Kidney epithelial cell (primary cell): ENCODE measurements at regions not wholly inside any gene's neighbourhood (a gene's known extent, or its start where the extent isn't known, plus 50 kb on each side); places are given as distances from the start of the nearest gene placed in this dataset.
"Not testable (repeated sequence)": the region's sequence is repeated elsewhere in the genome, so short reads cannot be mapped to it uniquely, and the experiment has no call there.

Experiments used
- DNase-seq: peaks from one replicate; pipeline ENCODE4 v3.0.0-alpha.2; 2010; ENCODE audit warnings: low read depth
- H3K27me3 ChIP-seq: 2 replicates; pipeline ENCODE4 v1.6.0; 2011; ENCODE audit warnings: low read length; ENCODE audit not compliant: control insufficient read depth, insufficient read depth
- H3K36me3 ChIP-seq: 2 replicates; pipeline ENCODE4 v1.5.1; 2011; ENCODE audit warnings: low read length; ENCODE audit not compliant: control insufficient read depth, insufficient read depth
- H3K4me3 ChIP-seq: 2 replicates; pipeline ENCODE4 v1.5.1; 2011; ENCODE audit warnings: low read depth, mild to moderate bottlenecking, control low read depth, low read length
- CTCF ChIP-seq: IDR thresholded peaks from 2 replicates; pipeline ENCODE4 v1.5.1; 2011; ENCODE audit warnings: mild to moderate bottlenecking, moderate library complexity, low read length, control low read depth, inconsistent platforms; ENCODE audit not compliant: insufficient read depth, poor library complexity, severe bottlenecking

GRCh38 chr2:208711598-208711997 is 305.0 kb downstream of the PTH2R start:
- H3K36me3 ChIP-seq, result no peaks in the 10 kb centered on the region
- H3K27me3 ChIP-seq, result no peaks in the 10 kb centered on the region
- no peak overlapping the region for H3K4me3 ChIP-seq
- DNase-seq, result no peak
- no peak for TF ChIP-seq CTCF

GRCh38 chr2:208713066-208713745 is 306.6 kb downstream of the PTH2R start:
- TF ChIP-seq CTCF, result no peak
- H3K27me3 ChIP-seq, result no peaks in the 10 kb centered on the region
- no peaks in the 10 kb centered on the region for H3K36me3 ChIP-seq
- no peak overlapping the region for H3K4me3 ChIP-seq
- no peak for DNase-seq

- Histone ChIP-seq H3K4me3 (no peak overlapping the region), H3K36me3 (no peaks in the 10 kb centered on the region), H3K27me3 (no peaks in the 10 kb centered on the region)
- DNase-seq, result no peak
- no peak for TF ChIP-seq CTCF
Observed at GRCh38 chr2:208718828-208719227, 312.2 kb downstream of the PTH2R start.

- no peak for TF ChIP-seq CTCF
- no peaks in the 10 kb centered on the region for H3K27me3 ChIP-seq
- H3K36me3 ChIP-seq, result no peaks in the 10 kb centered on the region
- DNase-seq, result no peak
- H3K4me3 ChIP-seq, result no peak overlapping the region
Observed at GRCh38 chr2:208722731-208723130, 316.1 kb downstream of the PTH2R start.

GRCh38 chr2:208725280-208725679 is 318.7 kb downstream of the PTH2R start:
- H3K36me3 ChIP-seq, result no peaks in the 10 kb centered on the region
- no peaks in the 10 kb centered on the region for H3K27me3 ChIP-seq
- TF ChIP-seq CTCF, result no peak
- H3K4me3 ChIP-seq, result no peak overlapping the region
- DNase-seq, result no peak

GRCh38 chr2:208726242-208726641 is 319.6 kb downstream of the PTH2R start:
- DNase-seq, result no peak
- TF ChIP-seq CTCF, result no peak
- H3K36me3 ChIP-seq, result no peaks in the 10 kb centered on the region
- no peak overlapping the region for H3K4me3 ChIP-seq
- H3K27me3 ChIP-seq, result no peaks in the 10 kb centered on the region

GRCh38 chr2:208751663-208752415 is 345.2 kb downstream of the PTH2R start:
- not testable (repeated sequence) for H3K36me3 ChIP-seq, H3K27me3 ChIP-seq, H3K4me3 ChIP-seq, DNase-seq
